Spleen (tissue), 7 donors: ENCODE measurements at regions not wholly inside any gene's neighbourhood (a gene's known extent, or its start where the extent isn't known, plus 50 kb on each side); places are given as distances from the start of the nearest gene placed in this dataset.

Experiments used
- CTCF ChIP-seq, 11 experiments: fragments of 200-600 bp in 7 of 11; fragments of 450-650 bp in 4 of 11; sonication (generic) in 4 of 11; IDR thresholded peaks in 8 of 11; conservative IDR thresholded peaks in 3 of 11; 1 replicate in 7 of 11; 2 replicates in 4 of 11; pipeline versions ENCODE4 v1.4.0 to v1.8.0; 2016 to 2021; ENCODE audit warnings: antibody characterized with exemption in 11 of 11, inconsistent platforms in 4 of 11, mild to moderate bottlenecking in 1 of 11
- POLR2A ChIP-seq, 3 donors: fragments of 450-650 bp; IDR thresholded peaks; one replicate each; pipeline ENCODE4 v1.5.1; 2017; ENCODE audit warnings: antibody characterized with exemption in 3 of 3, mild to moderate bottlenecking in 1 of 3
- POLR2AphosphoS5 ChIP-seq, 3 donors: sonication (generic); formaldehyde crosslinking; IDR thresholded peaks; one replicate each; pipeline ENCODE4 v1.5.1; 2017; ENCODE audit warnings: antibody characterized with exemption in 3 of 3
- donor health status: DM: no; HTN: no; CAD: no; lungs with moderate emphysema.
- donor health status: DM: no; HTN: no; CAD: no.
- donor health status: DM: no; HTN: no; CAD: no.

GRCh38 chr13:70484931-70485330, 376.7 kb upstream of the KLHL1 start:
- TF ChIP-seq POLR2AphosphoS5 (IDR thresholded peaks at IDR 0.05): no peak
- no peak for TF ChIP-seq CTCF (IDR thresholded peaks at IDR 0.05 in 8 of 11, conservative IDR thresholded peaks at IDR 0.05 in 3 of 11)
- no peak for TF ChIP-seq POLR2A (IDR thresholded peaks at IDR 0.05)
